Posterior cingulate gyrus (tissue), 11 donors: ENCODE measurements at regions not wholly inside any gene's neighbourhood (a gene's known extent, or its start where the extent isn't known, plus 50 kb on each side); places are given as distances from the start of the nearest gene placed in this dataset.
"Not testable (repeated sequence)": the region's sequence is repeated elsewhere in the genome, so short reads cannot be mapped to it uniquely, and the experiment has no call there.

ENCODE experiments used
- DNase-seq, 10 donors: peaks; one replicate each; pipeline versions ENCODE4 v3.0.0 to v3.0.0-alpha.2; 2020 to 2021; ENCODE audit warnings: mixed read lengths in 3 of 10
- intact Hi-C: fragments of 100-400 bp; cut with DNase I; formaldehyde crosslinking; loops from one replicate; pipeline ENCODE4 v1.15.1; 2023

- DNase-seq, result peak in 1 of 10 donors; percentile 56
- intact Hi-C loops, result not testable (repeated sequence)
Measured at GRCh38 chr16:88145376-88145775, 194.1 kb downstream of the BANP start.

- intact Hi-C loops, result not testable (repeated sequence)
- peak in 2 of 10 donors; percentile 71 to 79 for DNase-seq
Measured at GRCh38 chr16:88145824-88146405, 194.7 kb downstream of the BANP start.

GRCh38 chr16:88148078-88148477 is 196.8 kb downstream of the BANP start:
- DNase-seq, result peak in 1 of 10 donors; percentile 74
- intact Hi-C loops, result not testable (repeated sequence)

GRCh38 chr16:88148682-88149081 is 197.4 kb downstream of the BANP start:
- DNase-seq, result peak in 1 of 10 donors; percentile 61
- intact Hi-C loops, result not testable (repeated sequence)

- intact Hi-C loops, result not testable (repeated sequence)
- DNase-seq, result peak in 1 of 10 donors; percentile 36
Measured at GRCh38 chr16:88149158-88149603, 197.9 kb downstream of the BANP start.

- peak in 1 of 10 donors; percentile 12 for DNase-seq
- intact Hi-C loops, result not testable (repeated sequence)
Measured at GRCh38 chr16:88149663-88150062, 198.4 kb downstream of the BANP start.

GRCh38 chr16:88150456-88151128 is 199.4 kb downstream of the BANP start:
- intact Hi-C loops, result not testable (repeated sequence)

GRCh38 chr16:88151129-88151499 is 199.9 kb downstream of the BANP start:
- DNase-seq, result peak in 1 of 10 donors; percentile 80
- intact Hi-C loops, result not testable (repeated sequence)

More at GRCh38 chr16:88150456-88151128, 199.4 kb downstream of the BANP start:
- DNase-seq, result peak in 1 of 10 donors; percentile 12

GRCh38 chr16:88151859-88152843 is 200.9 kb downstream of the BANP start:
- intact Hi-C loops, result not testable (repeated sequence)
- peak in 2 of 10 donors; percentile 11 to 73 for DNase-seq

GRCh38 chr16:88152879-88153278 is 201.6 kb downstream of the BANP start:
- peak in 1 of 10 donors; percentile 83 for DNase-seq
- intact Hi-C loops, result not testable (repeated sequence)

GRCh38 chr16:88153516-88153915 is 202.3 kb downstream of the BANP start:
- intact Hi-C loops, result not testable (repeated sequence)
- peak in 1 of 10 donors; percentile 81 for DNase-seq

GRCh38 chr16:88154886-88155285 is 203.7 kb downstream of the BANP start:
- peak in 1 of 10 donors; percentile 71 for DNase-seq
- intact Hi-C loops, result not testable (repeated sequence)

- intact Hi-C loops, result not testable (repeated sequence)
- peak in 1 of 10 donors; percentile 3 for DNase-seq
Measured at GRCh38 chr16:88155681-88156080, 204.4 kb downstream of the BANP start.

- intact Hi-C loops, result not testable (repeated sequence)
- DNase-seq, result peak in 1 of 10 donors; percentile 11
Measured at GRCh38 chr16:88156640-88157283, 205.5 kb downstream of the BANP start.

- peak in 1 of 10 donors; percentile 15 for DNase-seq
- intact Hi-C loops, result not testable (repeated sequence)
Measured at GRCh38 chr16:88157686-88158085, 206.5 kb downstream of the BANP start.

- DNase-seq, result peak in 2 of 10 donors; percentile 67 to 72
Measured at GRCh38 chr16:88158256-88159045, 207.2 kb downstream of the BANP start.

GRCh38 chr16:88159046-88159896 is 208.0 kb downstream of the BANP start:
- DNase-seq, result peak in 2 of 10 donors; percentile 61 to 68
- intact Hi-C loops, result not testable (repeated sequence)

More at GRCh38 chr16:88158256-88159045, 207.2 kb downstream of the BANP start:
- intact Hi-C loops, result not testable (repeated sequence)

GRCh38 chr16:88159897-88160335 is 208.7 kb downstream of the BANP start:
- DNase-seq, result peak in 1 of 10 donors; percentile 25
- intact Hi-C loops, result not testable (repeated sequence)
